GM19397 (cell line): ENCODE measurements at regions not wholly inside any gene's neighbourhood (a gene's known extent, or its start where the extent isn't known, plus 50 kb on each side); places are given as distances from the start of the nearest gene placed in this dataset.
"Not testable (repeated sequence)": the region's sequence is repeated elsewhere in the genome, so short reads cannot be mapped to it uniquely, and the experiment has no call there.

Experiments
- ATAC-seq: cut with Tn5 transposase; IDR thresholded peaks from one replicate; pipeline ENCODE4 v1.9.1; 2021; ENCODE audit warnings: mild to moderate bottlenecking, moderate library complexity; ENCODE audit not compliant: unreplicated experiment

DNA sequence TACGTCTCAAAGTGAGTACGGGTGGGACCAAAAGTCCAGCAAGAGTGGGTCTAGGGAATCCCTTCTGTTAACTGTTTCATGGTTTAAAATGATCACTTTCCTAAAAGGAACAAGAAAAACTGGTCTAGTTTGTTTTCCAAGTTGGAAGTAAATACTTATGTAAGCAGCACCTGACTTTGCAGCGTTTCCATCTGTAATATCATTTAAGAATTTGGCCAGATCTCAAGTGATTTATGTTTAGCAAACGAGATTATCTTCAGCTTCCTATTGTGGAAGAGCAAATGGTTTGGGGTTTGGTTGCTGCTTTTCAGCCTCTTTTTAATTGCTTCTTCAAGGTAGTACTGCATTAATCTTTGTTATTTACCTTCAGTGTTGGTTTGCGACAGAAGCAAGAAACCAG is 50.4 kb downstream of the FHIP1A start:
- ATAC-seq, result no peak

- no peak for ATAC-seq
These were observed 51.5 kb downstream of the FHIP1A start for GRCh38 chr4:151460434-151460833.

DNA sequence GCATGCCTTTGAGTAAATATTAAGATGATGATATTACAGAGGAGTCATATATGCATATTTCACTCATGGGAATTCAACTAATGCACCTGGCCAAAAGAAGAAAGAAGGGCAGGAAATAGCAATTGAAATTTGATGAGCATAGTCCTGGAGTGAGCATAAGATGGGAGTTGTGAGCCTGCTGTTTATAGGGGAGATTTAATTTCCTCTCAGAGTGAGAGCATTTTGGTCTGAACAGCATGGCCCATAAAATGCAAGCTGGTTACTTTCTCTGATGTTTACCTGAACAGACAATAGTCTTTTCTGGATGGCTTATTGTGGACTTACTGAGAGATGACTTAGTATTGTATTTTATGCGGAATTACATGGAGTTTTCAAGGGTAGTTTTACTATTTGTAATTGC is 53.6 kb downstream of the FHIP1A start:
- no peak for ATAC-seq

DNA sequence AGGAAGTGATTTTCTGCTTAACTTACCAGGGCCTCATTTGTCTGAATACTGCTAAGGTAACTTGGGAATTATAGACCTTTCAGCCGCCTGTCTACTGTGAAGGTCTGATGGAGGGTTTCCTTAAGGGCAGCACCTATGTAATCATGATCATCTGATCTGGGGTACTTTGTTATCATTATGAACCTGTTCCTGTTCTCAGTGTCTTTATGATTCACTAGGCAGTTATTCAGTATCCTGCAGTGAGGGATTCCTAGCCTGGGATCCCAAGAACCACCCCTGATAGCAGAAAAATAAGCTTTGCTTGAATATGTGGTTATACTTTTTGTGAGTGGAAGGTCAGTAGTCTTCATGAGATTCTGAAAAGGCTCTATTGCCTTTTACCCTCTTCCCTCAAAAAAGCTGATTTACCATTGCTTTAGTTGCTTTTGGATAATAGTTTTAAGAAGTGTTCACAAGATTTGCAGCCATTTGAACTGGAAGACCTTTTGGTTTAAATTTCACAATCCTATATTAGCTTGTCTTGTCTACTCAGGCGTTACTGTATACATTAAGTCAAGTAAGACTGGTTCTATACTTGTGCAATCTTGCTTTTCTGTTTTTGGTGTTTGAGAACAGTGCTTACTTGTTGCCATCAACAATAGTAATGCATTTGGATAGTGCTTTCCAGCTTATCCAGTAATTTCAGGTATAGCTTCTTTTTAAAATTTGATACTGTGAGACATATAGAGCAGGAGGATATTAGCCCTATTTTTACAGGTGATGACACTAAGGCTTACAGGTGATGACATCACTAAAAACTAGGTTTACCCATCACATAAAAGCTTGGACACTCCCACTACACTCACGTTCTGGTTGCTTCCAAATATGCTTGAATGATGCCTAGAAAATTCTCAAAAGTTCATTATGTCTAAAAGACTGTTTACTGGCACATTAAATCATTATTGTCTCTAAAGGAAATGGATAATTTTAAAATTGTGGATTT is 60.0 kb downstream of the FHIP1A start:
- ATAC-seq, result no peak

GRCh38 chr4:151469970-151470369 is 61.0 kb downstream of the FHIP1A start:
- no peak for ATAC-seq

DNA sequence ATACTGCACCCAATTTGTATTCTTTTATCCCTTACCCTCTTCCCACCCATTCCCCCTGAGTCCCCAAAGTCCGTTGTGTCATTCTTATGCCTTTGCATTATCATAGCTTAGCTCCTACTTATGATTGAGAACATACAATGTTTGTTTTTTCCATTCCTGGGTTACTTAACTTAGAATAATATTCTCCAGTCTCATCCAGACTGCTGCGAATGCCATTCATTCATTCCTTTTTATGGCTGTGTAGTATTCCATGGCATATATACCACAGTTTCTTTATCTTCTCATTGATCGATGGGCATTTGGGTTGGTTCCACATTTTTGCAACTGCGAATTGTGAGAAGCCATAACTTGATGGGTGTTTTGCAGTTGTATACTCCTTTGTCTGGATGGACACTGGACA is 62.8 kb downstream of the FHIP1A start:
- no peak for ATAC-seq

DNA sequence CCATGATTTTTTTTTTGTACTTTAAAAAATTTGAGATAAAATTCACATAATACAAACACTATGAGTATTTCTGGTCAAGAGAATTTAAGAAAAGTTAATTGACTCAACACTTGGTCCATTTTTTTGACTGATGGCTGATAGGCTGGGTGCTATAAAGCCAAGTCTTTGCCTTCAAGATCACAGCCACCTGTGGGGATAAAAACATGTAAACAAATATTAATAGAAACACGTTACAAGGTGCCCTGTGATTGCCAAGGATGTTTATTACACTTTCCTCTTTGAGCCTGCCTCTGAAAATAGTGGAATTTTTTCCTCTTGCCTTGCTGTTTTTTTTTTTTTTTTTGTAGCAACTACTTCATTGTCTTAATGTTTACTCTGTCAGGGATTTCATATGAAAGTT is 63.3 kb downstream of the FHIP1A start:
- no peak for ATAC-seq

DNA sequence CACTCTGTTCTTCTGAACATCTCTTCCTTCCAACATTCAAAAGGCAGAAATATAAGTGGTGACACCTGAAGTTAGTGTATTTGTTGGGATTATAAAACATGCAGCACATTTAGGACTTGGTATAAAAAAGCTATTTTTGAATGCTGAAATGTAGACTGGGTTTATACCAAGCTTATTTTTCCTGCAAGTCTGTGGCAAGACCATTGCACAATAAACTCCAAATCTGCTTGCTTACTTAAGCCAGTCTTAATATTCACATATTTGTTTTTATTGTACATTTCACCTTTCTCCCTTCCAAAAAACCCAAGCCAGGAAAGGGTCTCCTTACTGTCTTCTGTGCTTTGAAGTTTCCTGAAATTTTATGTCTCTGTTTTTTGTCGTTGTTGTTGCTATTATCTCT is 63.7 kb downstream of the FHIP1A start:
- ATAC-seq, result no peak

DNA sequence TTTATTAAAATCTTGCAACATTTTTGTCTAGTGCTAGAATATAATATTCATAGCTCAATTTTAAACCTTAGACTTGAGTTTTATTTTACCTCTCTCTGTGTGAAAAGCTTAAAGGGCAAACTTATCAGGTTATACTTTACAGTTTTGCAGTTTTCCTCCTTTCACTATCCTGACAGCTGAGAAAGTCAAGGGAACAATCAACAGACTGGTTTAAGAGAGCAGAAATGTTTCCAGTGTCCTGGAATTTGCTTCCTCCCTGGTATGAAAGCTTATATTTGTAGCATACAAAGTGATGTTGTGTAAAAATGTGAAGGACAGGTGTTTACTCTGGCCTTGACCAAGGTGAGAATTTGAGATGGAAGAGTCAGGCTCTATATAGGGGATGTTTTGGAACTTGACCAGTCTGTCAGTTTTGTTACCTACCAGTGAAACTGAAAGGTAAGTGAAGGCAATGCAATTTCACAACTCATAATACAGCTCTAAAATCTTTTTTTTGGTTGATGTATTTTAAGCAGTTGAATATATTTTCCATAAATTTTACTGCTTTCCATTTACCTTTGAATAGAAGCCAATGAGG is 64.6 kb downstream of the FHIP1A start:
- no peak for ATAC-seq

GRCh38 chr4:151475035-151475714 is 66.2 kb downstream of the FHIP1A start:
- no peak for ATAC-seq

DNA sequence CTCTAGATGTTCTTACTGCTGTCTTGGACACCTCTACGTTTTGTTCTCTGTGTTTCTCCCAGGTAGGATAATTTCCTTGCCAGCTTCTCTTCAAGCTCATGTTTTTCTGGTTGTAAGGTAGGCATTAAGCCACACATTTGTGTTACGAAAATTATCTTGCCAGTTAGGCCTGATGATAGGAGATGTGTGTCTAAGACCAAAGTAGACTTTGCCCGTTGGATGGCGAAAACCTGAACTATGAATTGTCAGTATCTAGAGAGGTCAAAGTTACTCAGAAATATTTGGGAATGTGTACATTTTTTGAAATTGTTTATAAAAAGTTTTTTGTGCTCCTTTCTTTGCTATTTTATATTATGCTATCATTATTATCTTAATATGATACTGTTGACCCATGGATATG is 72.8 kb downstream of the FHIP1A start:
- ATAC-seq, result no peak

DNA sequence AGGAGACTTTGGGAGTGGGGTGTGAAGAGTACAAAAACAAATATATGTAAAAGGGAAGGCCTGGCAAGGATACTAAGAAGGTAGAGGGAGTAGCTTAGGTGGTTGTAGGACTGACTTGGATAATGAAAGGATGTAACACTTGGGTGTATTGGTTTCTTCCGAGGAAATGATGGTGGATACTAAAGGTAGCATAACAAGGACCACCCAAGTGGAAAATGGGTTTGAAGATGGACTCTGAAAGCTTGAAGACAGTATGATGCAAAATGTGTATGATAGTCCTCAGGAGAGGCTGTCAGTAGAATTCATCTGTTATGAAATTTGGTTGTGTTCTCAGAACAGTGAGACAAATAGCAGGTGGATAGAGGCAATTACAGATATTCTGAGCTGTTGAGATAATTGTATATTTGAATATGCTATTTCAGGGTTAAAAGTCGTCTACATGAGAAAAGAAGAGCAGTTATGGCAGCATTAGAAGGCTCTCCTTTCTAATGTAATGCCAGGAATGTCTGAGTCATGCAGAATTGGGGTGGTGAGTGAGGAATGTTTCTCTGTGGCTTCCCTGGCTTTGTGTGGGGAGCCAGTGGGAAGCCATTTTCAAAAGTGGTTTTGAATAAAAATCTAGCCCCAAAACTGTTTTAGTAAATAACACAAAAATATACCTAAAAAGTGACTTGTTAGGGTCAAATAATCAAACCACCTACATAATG is 75.6 kb downstream of the FHIP1A start:
- ATAC-seq, result no peak

DNA sequence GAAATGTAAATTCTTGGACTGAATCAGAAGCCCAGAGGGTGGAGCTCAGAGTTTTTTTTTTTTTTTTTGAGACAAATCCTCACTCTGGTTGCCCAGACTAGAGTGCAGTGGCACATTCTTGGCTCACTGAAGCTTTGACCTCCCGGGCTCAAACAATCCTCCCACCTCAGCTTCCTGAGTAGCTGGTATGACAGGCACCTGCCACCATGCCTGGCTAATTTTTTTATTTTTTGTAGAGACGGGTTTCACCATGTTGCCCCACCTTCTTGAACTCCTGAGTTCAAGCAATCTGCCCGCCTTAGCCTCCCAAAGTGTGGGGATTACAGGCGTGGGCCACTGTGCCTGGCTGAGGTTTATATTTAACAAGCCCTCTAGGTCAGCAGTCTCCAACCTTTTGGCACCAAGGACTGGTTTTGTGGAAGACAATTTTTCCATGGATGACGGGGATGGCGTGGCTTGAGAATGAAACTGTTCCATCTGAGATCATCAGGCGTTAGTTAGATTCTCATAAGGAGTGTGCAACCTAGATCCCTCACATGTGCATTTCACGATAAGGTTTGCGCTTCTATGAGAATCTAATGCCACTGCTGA is 76.7 kb downstream of the FHIP1A start:
- ATAC-seq, result no peak

- no peak for ATAC-seq
These were observed 77.2 kb downstream of the FHIP1A start for GRCh38 chr4:151486168-151486567.

DNA sequence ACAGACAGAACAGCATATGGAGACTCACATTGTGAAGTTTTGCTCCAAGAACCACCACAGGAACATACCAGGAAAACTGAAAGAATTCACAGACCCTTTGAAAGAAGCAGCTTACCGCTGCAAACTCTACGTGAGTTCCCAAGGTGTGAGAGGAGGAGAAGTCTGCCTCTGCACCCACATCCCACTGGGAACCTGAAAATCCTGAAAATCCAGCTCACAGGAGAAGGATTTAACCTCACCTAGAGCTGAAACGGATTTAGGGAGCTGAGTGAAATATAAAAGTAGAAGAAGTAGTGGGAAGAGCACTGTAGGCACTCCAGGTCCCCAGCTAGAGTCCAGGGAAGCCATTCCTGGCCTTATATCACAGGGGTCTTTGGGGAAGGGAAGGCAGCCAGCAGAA is 80.0 kb downstream of the FHIP1A start:
- ATAC-seq, result no peak

DNA sequence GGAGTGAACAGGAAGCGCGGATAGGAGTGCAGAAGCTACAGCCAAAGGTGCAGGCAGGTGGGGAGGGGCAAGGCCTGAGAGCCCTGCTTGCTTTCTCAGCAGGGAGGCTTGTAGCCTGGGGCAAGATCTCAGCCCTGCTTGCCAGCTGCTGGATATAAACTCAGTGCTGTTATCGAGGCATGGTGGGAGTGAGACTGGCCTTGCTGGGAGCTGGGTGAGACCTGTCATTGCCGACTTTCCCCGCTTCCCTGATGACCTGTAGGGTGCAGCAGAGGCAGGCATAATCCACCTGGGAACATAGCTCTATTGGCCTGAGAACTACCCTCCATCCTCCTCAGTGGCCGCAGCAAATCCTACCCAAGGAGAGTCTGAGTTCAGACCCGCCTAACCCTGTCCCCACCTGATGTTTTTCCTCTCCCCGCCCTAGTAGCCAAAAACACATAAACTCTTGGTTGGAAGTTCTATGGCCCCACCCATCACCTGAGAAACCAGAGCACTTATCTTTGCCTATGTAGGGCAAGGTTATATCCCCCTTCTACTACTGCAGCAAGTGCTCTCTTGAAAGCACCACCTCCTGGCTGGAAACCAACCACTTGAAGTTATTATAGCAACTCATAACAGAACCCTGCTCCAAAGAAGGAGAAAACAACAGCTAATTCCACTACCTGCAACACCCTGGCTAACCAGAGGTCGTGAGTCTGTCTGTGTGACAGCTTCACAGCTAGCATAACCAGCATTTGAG is 80.7 kb downstream of the FHIP1A start:
- ATAC-seq, result no peak

DNA sequence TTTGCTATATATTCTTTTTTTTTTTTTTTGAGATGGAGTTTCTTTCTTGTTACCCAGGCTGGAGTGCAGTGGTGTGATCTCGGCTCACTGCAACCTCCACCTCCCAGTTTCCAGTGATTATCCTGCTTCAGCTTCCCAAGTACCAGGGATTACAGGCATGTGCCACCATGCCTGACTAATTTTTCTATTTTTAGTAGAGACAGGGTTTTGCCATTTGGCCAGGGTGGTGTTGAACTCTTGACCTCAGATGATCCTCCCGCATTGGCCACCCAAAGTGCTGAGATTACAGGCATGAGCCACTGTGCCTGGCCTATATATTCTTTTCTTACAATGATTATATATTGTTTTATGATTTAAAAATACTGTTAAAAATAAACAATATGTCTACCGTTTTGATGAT is 86.6 kb downstream of the FHIP1A start:
- not testable (repeated sequence) for ATAC-seq

DNA sequence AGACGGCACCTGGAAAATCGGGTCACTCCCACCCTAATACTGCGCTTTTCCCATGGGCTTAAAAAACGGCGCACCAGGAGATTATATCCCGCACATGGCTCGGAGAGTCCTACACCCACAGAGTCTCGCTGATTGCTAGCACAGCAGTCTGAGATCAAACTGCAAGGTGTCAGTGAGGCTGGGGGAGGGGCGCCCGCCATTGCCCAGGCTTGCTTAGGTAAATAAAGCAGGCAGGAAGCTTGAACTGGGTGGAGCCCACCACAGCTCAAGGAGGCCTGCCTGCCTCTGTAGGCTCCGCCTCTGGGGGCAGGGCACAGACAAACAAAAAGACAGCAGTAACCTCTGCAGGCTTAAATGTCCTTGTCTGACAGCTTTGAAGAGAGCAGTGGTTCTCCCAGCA is 102.6 kb downstream of the FHIP1A start:
- ATAC-seq, result not testable (repeated sequence)

DNA sequence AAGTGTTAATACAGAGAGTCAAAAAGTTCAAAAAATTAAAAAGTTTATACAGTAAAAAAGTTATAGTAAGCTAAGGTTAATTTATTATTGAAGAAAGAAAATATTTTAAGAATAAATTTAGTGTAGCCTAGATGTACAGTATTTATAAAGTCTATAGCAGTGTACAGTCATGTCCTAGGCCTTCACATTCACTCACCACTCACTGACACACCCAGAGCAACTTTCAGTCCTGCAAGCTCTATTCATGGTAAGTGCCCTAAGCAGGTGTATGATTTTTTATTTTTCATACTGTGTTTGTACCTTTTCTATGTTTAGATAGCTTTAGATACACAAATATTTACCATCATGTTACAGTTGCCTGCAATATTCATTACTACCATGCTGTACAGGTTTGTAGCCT is 108.9 kb downstream of the FHIP1A start:
- ATAC-seq, result no peak

DNA sequence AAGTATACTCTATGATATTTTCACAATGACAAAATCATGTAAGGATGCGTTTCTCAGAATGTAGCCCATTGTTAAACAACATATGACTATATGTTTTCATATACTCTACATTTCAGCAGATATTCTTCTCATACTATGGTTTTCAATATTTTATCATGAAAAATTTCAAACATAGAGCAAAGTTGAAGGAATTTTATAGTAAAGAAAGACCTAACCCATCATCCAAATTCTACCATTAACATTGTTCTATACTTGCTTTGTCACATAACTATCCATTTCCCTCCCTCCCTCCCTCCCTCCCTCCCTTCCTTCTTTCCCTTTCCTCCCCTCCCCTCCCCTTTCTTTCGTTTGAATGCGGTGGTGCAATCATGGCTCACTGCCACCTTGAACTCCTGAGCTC is 109.4 kb downstream of the FHIP1A start:
- ATAC-seq, result no peak
